ENCODE measurements at regions not wholly inside any gene's neighbourhood (a gene's known extent, or its start where the extent isn't known, plus 50 kb on each side); places are given as distances from the start of the nearest gene placed in this dataset.

- no peak for DNase-seq
Measured at GRCh38 chr1:168381850-168382249, 101.2 kb downstream of the TBX19 start.

- no peak for DNase-seq
Measured at GRCh38 chr1:168380945-168381344, 100.3 kb downstream of the TBX19 start.

DNA sequence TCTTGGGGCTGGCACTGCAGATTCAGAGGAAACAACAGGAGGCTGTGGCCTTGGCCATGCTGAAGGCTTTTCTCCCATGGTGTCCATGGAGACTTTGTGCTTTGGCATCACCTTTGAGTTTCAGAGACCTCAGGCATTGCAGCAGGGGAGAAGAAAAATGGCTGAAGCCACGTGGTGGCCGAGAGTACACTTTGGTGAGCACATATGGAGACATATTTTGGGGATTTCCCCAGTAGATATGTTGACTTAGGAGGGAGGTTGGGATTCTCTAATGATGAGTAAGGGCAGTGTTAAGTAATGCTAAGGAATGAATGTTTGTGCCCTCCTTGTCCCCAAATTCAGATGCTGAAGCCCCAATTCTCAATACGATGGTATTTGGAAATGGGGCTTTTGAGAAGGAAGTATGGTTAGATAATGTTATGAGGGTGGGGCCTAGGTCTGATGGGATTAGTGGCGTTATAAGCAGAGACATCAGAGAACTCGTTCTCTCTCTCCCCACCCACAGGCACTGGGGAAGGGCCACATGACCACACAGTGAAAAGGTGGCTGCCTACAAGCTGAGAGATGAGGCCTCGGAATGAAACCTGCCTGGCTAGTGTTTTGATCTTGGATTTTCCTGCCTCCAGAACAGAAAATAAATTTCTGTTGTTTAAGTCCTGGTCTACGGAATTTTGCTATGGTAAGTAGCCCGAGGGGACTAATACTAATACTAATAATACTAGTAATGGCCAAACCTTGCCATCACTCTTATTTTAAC, 98.6 kb downstream of the TBX19 start:
- no peak for DNase-seq

- DNase-seq = no peak
Measured at GRCh38 chr1:168375566-168376300, 95.1 kb downstream of the TBX19 start.

DNA sequence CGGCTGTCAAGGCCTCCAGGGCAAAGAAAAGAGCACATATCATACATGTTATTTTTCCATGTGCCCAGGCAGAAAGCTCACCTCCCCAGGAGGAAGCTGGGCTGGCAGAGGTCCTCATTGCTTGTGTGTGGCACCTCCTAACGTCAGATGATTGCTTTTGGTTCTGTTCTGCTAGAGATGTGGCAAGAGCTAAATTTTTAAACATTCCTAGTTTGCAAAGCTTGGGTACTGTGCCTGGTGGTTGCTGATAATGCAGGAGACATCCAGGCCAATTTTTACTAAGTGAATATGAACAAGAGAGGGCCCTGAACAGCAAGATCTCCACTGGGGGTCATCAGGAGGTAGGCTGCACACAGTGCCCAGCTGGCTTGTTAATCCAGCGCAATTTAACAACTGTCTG, 93.9 kb downstream of the TBX19 start:
- DNase-seq = no peak

GRCh38 chr1:168373869-168374268, 93.2 kb downstream of the TBX19 start:
- DNase-seq = no peak

DNA sequence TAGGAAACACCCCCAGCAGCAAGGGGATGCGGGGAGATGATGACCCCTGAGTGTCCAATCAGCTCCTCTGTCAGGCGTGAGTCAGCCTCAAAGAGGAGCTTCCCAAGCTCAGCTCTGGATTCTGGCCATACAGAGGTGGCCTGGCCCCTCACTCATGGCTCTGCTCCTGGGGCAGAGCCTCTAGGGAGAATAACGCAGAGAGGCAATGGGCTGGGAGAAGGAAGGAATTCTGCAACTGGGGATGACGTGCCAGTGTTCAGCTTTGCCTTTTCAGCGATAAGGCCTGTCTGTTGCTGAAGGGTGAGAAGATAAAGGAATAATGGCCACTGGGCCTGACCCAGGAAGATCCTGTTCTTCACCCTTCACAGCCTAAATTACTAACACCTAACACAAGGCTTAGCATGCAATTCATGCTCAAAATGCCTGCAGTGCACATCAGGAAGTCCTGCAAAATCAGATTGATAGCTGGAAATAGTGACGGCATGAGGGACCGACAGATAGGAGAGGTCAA, 92.2 kb downstream of the TBX19 start:
- DNase-seq = no peak

GRCh38 chr1:168372307-168372706, 91.6 kb downstream of the TBX19 start:
- no peak for DNase-seq

DNA sequence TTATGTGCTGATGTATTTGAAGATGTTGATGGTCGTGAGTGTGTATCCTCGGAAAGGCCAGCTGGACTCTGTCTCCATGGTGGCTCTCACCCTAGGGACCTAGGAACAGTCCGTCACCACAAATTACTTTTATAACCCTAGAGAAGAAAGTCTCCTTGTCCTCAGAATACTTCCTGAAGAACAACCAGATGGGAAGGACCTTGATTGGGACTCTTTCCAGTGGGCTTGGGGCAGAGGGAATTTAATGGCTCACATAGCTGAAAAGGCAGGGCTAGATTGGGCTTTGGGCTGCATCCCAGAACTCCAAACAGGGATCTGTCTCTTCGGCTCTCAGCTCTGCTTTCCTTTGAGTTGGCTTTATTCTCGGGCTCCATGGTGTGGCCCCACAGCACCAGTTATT, 90.8 kb downstream of the TBX19 start:
- no peak for DNase-seq

DNA sequence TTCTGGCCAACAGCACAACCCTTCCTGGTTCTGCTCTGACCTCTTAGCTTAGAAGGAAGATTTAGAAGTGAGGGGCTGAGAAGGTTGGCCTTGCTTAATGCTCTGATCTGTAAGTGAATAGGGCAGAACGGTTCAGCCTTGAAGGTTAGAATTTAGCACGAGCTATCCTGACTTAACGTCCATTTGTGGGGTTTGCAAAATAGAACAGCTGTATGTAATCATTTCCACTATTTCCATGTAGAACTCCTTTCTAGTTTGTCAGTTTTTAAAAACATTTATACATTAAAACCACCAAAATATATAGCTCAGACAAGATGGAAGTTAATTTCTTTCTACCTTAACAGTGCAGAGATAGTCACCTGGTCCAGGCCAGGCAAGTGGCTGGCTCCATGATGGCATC, 89.9 kb downstream of the TBX19 start:
- DNase-seq = no peak

GRCh38 chr1:168369655-168370054, 89.0 kb downstream of the TBX19 start:
- DNase-seq = no peak

GRCh38 chr1:168368131-168368530, 87.5 kb downstream of the TBX19 start:
- DNase-seq = no peak

DNA sequence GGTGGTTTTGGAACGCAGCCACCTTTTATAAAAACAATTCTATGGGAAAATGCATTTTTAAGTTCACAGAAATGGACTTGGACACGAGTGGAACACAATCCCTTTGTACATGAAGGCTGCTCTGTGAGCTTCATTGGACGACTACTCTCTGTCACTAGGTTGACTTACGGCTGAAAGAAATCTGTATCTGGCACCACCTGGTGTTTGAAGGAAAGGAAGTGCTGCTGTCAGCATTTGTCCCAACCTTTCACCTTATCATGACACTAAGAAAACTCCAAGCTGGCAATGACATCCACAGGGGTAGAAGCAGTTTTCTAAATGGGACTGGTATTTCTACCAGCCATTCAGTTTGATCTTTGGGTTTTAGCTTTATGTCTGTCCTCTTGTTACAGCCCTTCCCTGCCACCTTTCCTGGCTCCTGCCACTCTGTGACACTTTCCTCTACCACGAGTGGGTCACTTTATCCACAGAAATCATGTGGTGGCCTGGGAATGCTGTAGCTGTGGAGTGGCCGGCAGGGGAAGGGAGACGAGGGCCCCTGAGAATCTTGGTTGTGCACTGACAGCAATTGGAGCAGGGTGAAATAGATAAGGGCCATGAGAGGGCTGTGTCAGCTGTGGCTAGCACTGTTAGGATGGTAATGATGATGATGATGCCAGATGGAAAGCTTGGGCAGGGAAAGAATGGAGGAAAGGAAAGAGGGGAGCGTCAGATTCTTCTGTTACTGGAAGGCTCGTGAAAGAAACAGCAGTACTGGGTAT, 85.2 kb downstream of the TBX19 start:
- DNase-seq = no peak

All from NCI-H774 (cell line).